Pancreas (tissue), 10 donors: ENCODE measurements at regions not wholly inside any gene's neighbourhood (a gene's known extent, or its start where the extent isn't known, plus 50 kb on each side); places are given as distances from the start of the nearest gene placed in this dataset.

Experiments
- ATAC-seq, 4 donors: fragments of 200-7000 bp; cut with Tn5 transposase; one replicate each; pipeline versions ENCODE4 v1.8.0 to v1.9.1; 2020; ENCODE audit warnings: mild to moderate bottlenecking in 4 of 4, moderate library complexity in 4 of 4
- DNase-seq, 6 donors: peaks; one replicate each; pipeline ENCODE4 v3.0.0-alpha.2; 2020
- FAIRE-seq: peaks from 2 replicates; lab custom pipeline; 2012; peaks lifted over from hg19 to GRCh38; lab: Jason Lieb, UNC
- H3K27ac ChIP-seq, 4 donors: fragments of 200-600 bp; sonication (generic); 1 replicate in 3 of 4; 2 replicates in 1 of 4; pipeline versions ENCODE4 v1.5.0 to v1.8.0; 2020
- H3K27me3 ChIP-seq, 4 donors: fragments of 200-600 bp; one replicate each; pipeline ENCODE4 v1.8.0; 2021
- H3K36me3 ChIP-seq, 3 donors: fragments of 200-600 bp; sonication (generic) in 1 of 3; one replicate each; pipeline versions ENCODE4 v1.5.0 to v1.8.0; 2020 to 2021
- H3K4me1 ChIP-seq, 3 donors: fragments of 200-600 bp; one replicate each; pipeline ENCODE4 v1.8.0; 2021
- H3K4me3 ChIP-seq, 4 donors: fragments of 200-600 bp; sonication (generic) in 2 of 4; one replicate each; pipeline versions ENCODE4 v1.5.0 to v1.8.0; 2020 to 2021
- H3K9me3 ChIP-seq, 4 donors: fragments of 200-600 bp; one replicate each; pipeline ENCODE4 v1.8.0; 2021
- CTCF ChIP-seq, 4 donors: fragments of 200-600 bp; sonication (generic) in 3 of 4; IDR thresholded peaks; one replicate each; pipeline versions ENCODE4 v1.5.0 to v1.8.0; 2021; ENCODE audit warnings: antibody characterized with exemption in 4 of 4
- WGBS, 2 donors: extraction: QIAGEN DNeasy Blood & Tissue Kit; methylation state at CpG; one replicate each; pipeline ENCODE4 v1.1.7; 2013; 5-methylcytosine and 5-hydroxymethylcytosine counted together
- intact Hi-C, 3 donors: fragments of 100-400 bp; cut with DNase I; formaldehyde crosslinking; loops; one replicate each; pipeline versions ENCODE4 v1.11.1 to v1.14.2; 2022
- donor health status: healthy with polysubstance abuse.
- donor health status: DM: no; HTN: no; CAD: no; lungs with moderate emphysema.
- donor health status: DM: no; HTN: no; CAD: no.
- donor health status: control.
- donor health status: control.
- donor health status: Bipolar disorder and iron deficiency.
- donor health status: DM: yes; HTN: yes; CAD: no.
- donor health status: DM: no; HTN: no; CAD: no.
- donor health status: DM: no; HTN: no; CAD: no.
- donor health status: DM: yes; HTN: yes; CAD: no.

- no peak for TF ChIP-seq CTCF (IDR thresholded peaks at IDR 0.05)
- no peak for ATAC-seq
- no peak for FAIRE-seq
- Histone ChIP-seq H3K27ac (no peak overlapping the region), H3K4me1 (no peaks in the 10 kb centered on the region), H3K36me3 (no peaks in the 10 kb centered on the region), H3K27me3 (no peaks in the 10 kb centered on the region), H3K9me3 (no peaks in the 10 kb centered on the region), H3K4me3 (no peak overlapping the region)
- intact Hi-C loops: no loop called here
- no peak for DNase-seq
- 36 to 45% methylated on average over 1 of the region's 1 CpG for WGBS, 2 donors
Observed at GRCh38 chr4:89574176-89574575, 262.8 kb downstream of the SNCA start.

- intact Hi-C loops: no loop called here
- no peak overlapping the region for H3K27ac ChIP-seq
- no peak overlapping the region for H3K4me3 ChIP-seq
- no peaks in the 10 kb centered on the region for H3K9me3 ChIP-seq
- no peaks in the 10 kb centered on the region for H3K4me1 ChIP-seq
- no peak for ATAC-seq
- DNase-seq: no peak
- H3K27me3 ChIP-seq: no peaks in the 10 kb centered on the region
- no peaks in the 10 kb centered on the region for H3K36me3 ChIP-seq
- 82 to 85% methylated on average over 1 of the region's 1 CpG for WGBS, 2 donors
- no peak for FAIRE-seq
- no peak for TF ChIP-seq CTCF (IDR thresholded peaks at IDR 0.05)
Observed at GRCh38 chr4:89573656-89574055, 263.3 kb downstream of the SNCA start.

GRCh38 chr4:89572224-89572858 is 264.6 kb downstream of the SNCA start:
- Histone ChIP-seq H3K27ac (no peak overlapping the region), H3K4me1 (no peaks in the 10 kb centered on the region), H3K4me3 (no peak overlapping the region), H3K9me3 (no peaks in the 10 kb centered on the region), H3K36me3 (no peaks in the 10 kb centered on the region), H3K27me3 (no peaks in the 10 kb centered on the region)
- no peak for DNase-seq
- WGBS, 2 donors: 58 to 74% methylated on average over 2 of the region's 2 CpGs
- TF ChIP-seq CTCF (IDR thresholded peaks at IDR 0.05): no peak
- ATAC-seq: no peak
- intact Hi-C loops: no loop called here
- FAIRE-seq: no peak

GRCh38 chr4:89570931-89571330 is 263.3 kb upstream of the GPRIN3 start:
- TF ChIP-seq CTCF (IDR thresholded peaks at IDR 0.05): no peak
- no peak for DNase-seq
- 59 to 81% methylated on average over 1 of the region's 1 CpG for WGBS, 2 donors
- H3K4me1 ChIP-seq: no peaks in the 10 kb centered on the region
- no peaks in the 10 kb centered on the region for H3K9me3 ChIP-seq
- no peaks in the 10 kb centered on the region for H3K36me3 ChIP-seq
- FAIRE-seq: no peak
- H3K27ac ChIP-seq: no peak overlapping the region
- intact Hi-C loops: no loop called here
- ATAC-seq: no peak
- H3K27me3 ChIP-seq: no peaks in the 10 kb centered on the region
- no peak overlapping the region for H3K4me3 ChIP-seq

- Histone ChIP-seq H3K27me3 (no peaks in the 10 kb centered on the region), H3K27ac (no peak overlapping the region), H3K4me3 (no peak overlapping the region), H3K4me1 (no peaks in the 10 kb centered on the region), H3K36me3 (no peaks in the 10 kb centered on the region), H3K9me3 (no peaks in the 10 kb centered on the region)
- no peak for FAIRE-seq
- ATAC-seq: no peak
- 63 to 81% methylated on average over 7 of the region's 7 CpGs for WGBS, 2 donors
- TF ChIP-seq CTCF (IDR thresholded peaks at IDR 0.05): no peak
- DNase-seq: peak in 1 of 6 donors; percentile 28
- intact Hi-C loops: no loop called here
Observed at GRCh38 chr4:89567936-89568335, 260.3 kb upstream of the GPRIN3 start.
